Hematopoietic multipotent progenitor cell treated with erythropoietin and hydrocortisone succinate and interleukin-3 and kit ligand, for 15 days (in vitro differentiated cells): ENCODE measurements at regions not wholly inside any gene's neighbourhood (a gene's known extent, or its start where the extent isn't known, plus 50 kb on each side); places are given as distances from the start of the nearest gene placed in this dataset.
"Not testable (repeated sequence)": the region's sequence is repeated elsewhere in the genome, so short reads cannot be mapped to it uniquely, and the experiment has no call there.

Source experiments
- DNase-seq: peaks from one replicate; pipeline ENCODE4 v3.0.0-alpha.2; 2015; ENCODE audit warnings: low spot score

- no peak for DNase-seq
Observed at GRCh38 chr13:61654481-61654880, 238.8 kb upstream of the PCDH20 start.

GRCh38 chr13:61648547-61648946 is 232.9 kb upstream of the PCDH20 start:
- no peak for DNase-seq

- DNase-seq = no peak
Observed at GRCh38 chr13:61612192-61612591, 196.5 kb upstream of the PCDH20 start.

- DNase-seq = no peak
Observed at GRCh38 chr13:61608138-61608537, 192.5 kb upstream of the PCDH20 start.

- no peak for DNase-seq
Observed at GRCh38 chr13:61600360-61601033, 184.8 kb upstream of the PCDH20 start.

GRCh38 chr13:61592489-61592888 is 176.8 kb upstream of the PCDH20 start:
- DNase-seq = no peak

GRCh38 chr13:61575973-61576372 is 160.3 kb upstream of the PCDH20 start:
- no peak for DNase-seq

- DNase-seq = no peak
Observed at GRCh38 chr13:61563645-61564044, 148.0 kb upstream of the PCDH20 start.

- DNase-seq = no peak
Observed at GRCh38 chr13:61546911-61547310, 131.3 kb upstream of the PCDH20 start.

GRCh38 chr13:61546413-61546812 is 130.8 kb upstream of the PCDH20 start:
- DNase-seq = no peak

GRCh38 chr13:61536433-61536832 is 120.8 kb upstream of the PCDH20 start:
- DNase-seq = no peak

GRCh38 chr13:61531383-61532065 is 115.9 kb upstream of the PCDH20 start:
- no peak for DNase-seq

GRCh38 chr13:61519214-61519613 is 103.6 kb upstream of the PCDH20 start:
- not testable (repeated sequence) for DNase-seq

- DNase-seq = no peak
Observed at GRCh38 chr13:61508936-61509335, 93.3 kb upstream of the PCDH20 start.

- DNase-seq = no peak
Observed at GRCh38 chr13:61500176-61500575, 84.5 kb upstream of the PCDH20 start.

GRCh38 chr13:61495648-61496047 is 80.0 kb upstream of the PCDH20 start:
- no peak for DNase-seq

GRCh38 chr13:61493556-61493955 is 77.9 kb upstream of the PCDH20 start:
- DNase-seq = not testable (repeated sequence)

- DNase-seq = no peak
Observed at GRCh38 chr13:61486496-61486895, 70.8 kb upstream of the PCDH20 start.

GRCh38 chr13:61485128-61485765 is 69.6 kb upstream of the PCDH20 start:
- DNase-seq = no peak

GRCh38 chr13:61477619-61478018 is 62.0 kb upstream of the PCDH20 start:
- no peak for DNase-seq

- no peak for DNase-seq
Observed at GRCh38 chr13:61470786-61471185, 55.1 kb upstream of the PCDH20 start.

GRCh38 chr13:61466280-61466679 is 50.6 kb upstream of the PCDH20 start:
- no peak for DNase-seq
